Ishikawa (cell line): ENCODE measurements at regions not wholly inside any gene's neighbourhood (a gene's known extent, or its start where the extent isn't known, plus 50 kb on each side); places are given as distances from the start of the nearest gene placed in this dataset.

Source experiments
- CEBPB ChIP-seq: IDR thresholded peaks from 2 replicates; pipeline ENCODE4 v1.6.1; 2012
- CREB1 ChIP-seq: IDR thresholded peaks from 2 replicates; pipeline ENCODE4 v1.6.1; 2012; ENCODE audit warnings: low read depth
- EGR1 ChIP-seq: IDR thresholded peaks from 2 replicates; pipeline ENCODE4 v1.6.1; 2012
- EP300 ChIP-seq: IDR thresholded peaks from 2 replicates; pipeline ENCODE4 v1.6.1; 2012; ENCODE audit warnings: borderline replicate concordance
- FOXM1 ChIP-seq: IDR thresholded peaks from 2 replicates; pipeline ENCODE4 v1.6.1; 2012; ENCODE audit warnings: low read depth, borderline replicate concordance
- MAX ChIP-seq: IDR thresholded peaks from 2 replicates; pipeline ENCODE4 v1.6.1; 2012
- NFIC ChIP-seq: IDR thresholded peaks from 2 replicates; pipeline ENCODE4 v1.6.1; 2012
- RAD21 ChIP-seq: IDR thresholded peaks from 2 replicates; pipeline ENCODE4 v1.6.1; 2012; ENCODE audit warnings: low read depth
- REST ChIP-seq: IDR thresholded peaks from 2 replicates; pipeline ENCODE4 v1.6.1; 2012; ENCODE audit warnings: low read depth, mild to moderate bottlenecking
- TAF1 ChIP-seq: IDR thresholded peaks from 2 replicates; pipeline ENCODE4 v1.6.1; 2012; ENCODE audit warnings: low read depth, mild to moderate bottlenecking
- TCF12 ChIP-seq: IDR thresholded peaks from 2 replicates; pipeline ENCODE4 v1.6.1; 2012; ENCODE audit warnings: low read depth
- TEAD4 ChIP-seq: IDR thresholded peaks from 2 replicates; pipeline ENCODE4 v1.6.1; 2012
- USF1 ChIP-seq: IDR thresholded peaks from 2 replicates; pipeline ENCODE4 v1.6.1; 2012
- YY1 ChIP-seq: IDR thresholded peaks from 2 replicates; pipeline ENCODE4 v1.6.1; 2012; ENCODE audit warnings: low read depth
- ZBTB7A ChIP-seq: IDR thresholded peaks from 2 replicates; pipeline ENCODE4 v1.6.1; 2012; ENCODE audit warnings: low read depth

GRCh38 chr1:34657266-34657665, 97.6 kb upstream of the GJB5 start:
- no peak for TF ChIP-seq YY1
- TF ChIP-seq CREB1: no peak
- TF ChIP-seq REST: no peak
- TF ChIP-seq TAF1: no peak
- TF ChIP-seq EGR1: no peak
- TF ChIP-seq CEBPB: no peak
- TF ChIP-seq TEAD4: no peak
- no peak for TF ChIP-seq USF1
- no peak for TF ChIP-seq FOXM1
- TF ChIP-seq EP300: no peak
- TF ChIP-seq TCF12: no peak
- no peak for TF ChIP-seq RAD21
- no peak for TF ChIP-seq ZBTB7A
- no peak for TF ChIP-seq NFIC

- no peak for TF ChIP-seq YY1
- TF ChIP-seq EGR1: no peak
Measured at GRCh38 chr1:34657849-34658248, 97.0 kb upstream of the GJB5 start.

GRCh38 chr1:34663031-34663430, 91.8 kb upstream of the GJB5 start:
- TF ChIP-seq TEAD4 (no peak), USF1 (no peak), CEBPB (no peak), YY1 (no peak), FOXM1 (no peak), REST (no peak), NFIC (no peak), EGR1 (no peak), RAD21 (no peak)

GRCh38 chr1:34668063-34668462, 86.8 kb upstream of the GJB5 start:
- no peak for TF ChIP-seq FOXM1
- TF ChIP-seq TCF12: no peak
- no peak for TF ChIP-seq USF1
- TF ChIP-seq TAF1: no peak
- TF ChIP-seq ZBTB7A: no peak
- no peak for TF ChIP-seq CREB1
- TF ChIP-seq EGR1: no peak
- no peak for TF ChIP-seq TEAD4
- TF ChIP-seq MAX: no peak
- TF ChIP-seq RAD21: no peak
- no peak for TF ChIP-seq REST
- no peak for TF ChIP-seq EP300
- TF ChIP-seq CEBPB: no peak
- no peak for TF ChIP-seq NFIC
- no peak for TF ChIP-seq YY1

- TF ChIP-seq TAF1: no peak
Measured at GRCh38 chr1:34670982-34671381, 83.9 kb upstream of the GJB5 start.

GRCh38 chr1:34671887-34672286, 83.0 kb upstream of the GJB5 start:
- TF ChIP-seq TCF12: no peak
- no peak for TF ChIP-seq NFIC
- TF ChIP-seq RAD21: no peak
- TF ChIP-seq ZBTB7A: no peak
- TF ChIP-seq EP300: no peak
- no peak for TF ChIP-seq REST
- no peak for TF ChIP-seq CREB1
- TF ChIP-seq TAF1: no peak
- TF ChIP-seq MAX: no peak
- no peak for TF ChIP-seq YY1
- TF ChIP-seq EGR1: no peak
- no peak for TF ChIP-seq USF1
- TF ChIP-seq CEBPB: no peak
- TF ChIP-seq TEAD4: no peak
- no peak for TF ChIP-seq FOXM1
